Neural cell (in vitro differentiated cells): ENCODE measurements at regions not wholly inside any gene's neighbourhood (a gene's known extent, or its start where the extent isn't known, plus 50 kb on each side); places are given as distances from the start of the nearest gene placed in this dataset.

Experiments used
- H2AFZ ChIP-seq: fragments of 200-600, 300-800 bp; sonication (generic), shearing (Covaris generic); 2 replicates; pipeline ENCODE4 v1.6.0; 2014; ENCODE audit warnings: low read depth, mild to moderate bottlenecking, antibody characterized with exemption, low read length, moderate library complexity
- H3F3A ChIP-seq: fragments of 200-600 bp; shearing (Covaris generic); 2 replicates; pipeline ENCODE4 v1.6.1; 2016; ENCODE audit warnings: mild to moderate bottlenecking, moderate library complexity, mixed read lengths, antibody characterized with exemption, low read length; ENCODE audit not compliant: insufficient read depth, poor library complexity, severe bottlenecking
- H3K27ac ChIP-seq: fragments of 200-600, 300-800 bp; sonication (generic), shearing (Covaris generic); 2 replicates; pipeline ENCODE4 v1.5.1; 2014; ENCODE audit warnings: mild to moderate bottlenecking, low read length, moderate library complexity
- H3K27me3 ChIP-seq: fragments of 300-800, 200-600 bp; sonication (generic), shearing (Covaris generic); 2 replicates; pipeline ENCODE4 v1.6.0; 2014; ENCODE audit warnings: mild to moderate bottlenecking, low read depth, low read length, moderate library complexity; ENCODE audit not compliant: insufficient read depth
- H3K36me3 ChIP-seq: fragments of 300-800, 200-600 bp; sonication (generic), shearing (Covaris generic); 2 replicates; pipeline ENCODE4 v1.5.1; 2014; ENCODE audit warnings: mild to moderate bottlenecking, antibody characterized with exemption, low read length, moderate library complexity; ENCODE audit not compliant: insufficient read depth
- H3K4me2 ChIP-seq: fragments of 300-800, 200-600 bp; sonication (generic), shearing (Covaris generic); 2 replicates; pipeline ENCODE4 v1.6.0; 2014; ENCODE audit warnings: mild to moderate bottlenecking, low read length
- H3K4me3 ChIP-seq: fragments of 300-800, 200-600 bp; sonication (generic), shearing (Covaris generic); 2 replicates; pipeline ENCODE4 v1.5.1; 2014; ENCODE audit warnings: mild to moderate bottlenecking, low read length, moderate library complexity
- H3K79me2 ChIP-seq: fragments of 200-600 bp; shearing (Covaris generic); replicated peaks from 2 replicates; pipeline ENCODE4 v1.6.0; 2014; ENCODE audit warnings: mild to moderate bottlenecking, low read length, moderate library complexity; ENCODE audit not compliant: insufficient read depth
- H3K9ac ChIP-seq: fragments of 300-800, 200-600 bp; sonication (generic), shearing (Covaris generic); 2 replicates; pipeline ENCODE4 v1.6.1; 2016; ENCODE audit warnings: mild to moderate bottlenecking, low read length, mixed read lengths
- H3K9me2 ChIP-seq: fragments of 200-600 bp; shearing (Covaris generic); 2 replicates; pipeline ENCODE4 v1.6.1; 2016; ENCODE audit warnings: mild to moderate bottlenecking, low read length, mixed read lengths; ENCODE audit not compliant: insufficient read depth
- H3K9me3 ChIP-seq: fragments of 200-600, 300-800 bp; sonication (generic), shearing (Covaris generic); 2 replicates; pipeline ENCODE4 v1.6.1; 2016; ENCODE audit warnings: mild to moderate bottlenecking, mixed run types, low read length, moderate library complexity, mixed read lengths
- H4K20me1 ChIP-seq: fragments of 200-600 bp; shearing (Covaris generic); 2 replicates; pipeline ENCODE4 v1.6.1; 2016; ENCODE audit warnings: mild to moderate bottlenecking, mixed run types; ENCODE audit not compliant: insufficient read depth
- CTCF ChIP-seq: fragments of 450-650 bp; IDR thresholded peaks from 2 replicates; pipeline ENCODE4 v1.5.1; 2014; ENCODE audit warnings: antibody characterized with exemption, mild to moderate bottlenecking, moderate library complexity; ENCODE audit not compliant: poor library complexity, severe bottlenecking
- EP300 ChIP-seq: fragments of 450-650 bp; conservative IDR thresholded peaks from 2 replicates; pipeline ENCODE4 v1.6.1; 2014; ENCODE audit warnings: antibody characterized with exemption, mild to moderate bottlenecking, moderate library complexity; ENCODE audit not compliant: poor library complexity, severe bottlenecking
- EZH2 ChIP-seq: fragments of 200-600, 300-800 bp; shearing (Covaris generic), sonication (generic); IDR thresholded peaks from 2 replicates; pipeline ENCODE4 v1.6.1; 2014; ENCODE audit warnings: antibody characterized with exemption, low read length, borderline replicate concordance, mild to moderate bottlenecking; ENCODE audit not compliant: insufficient read depth, poor library complexity, severe bottlenecking
- MXI1 ChIP-seq: fragments of 450-650 bp; conservative IDR thresholded peaks from 2 replicates; pipeline ENCODE4 v1.6.1; 2014; ENCODE audit warnings: antibody characterized with exemption, mild to moderate bottlenecking; ENCODE audit not compliant: poor library complexity, severe bottlenecking
- POLR2AphosphoS5 ChIP-seq: IDR thresholded peaks from 2 replicates; pipeline ENCODE4 v1.6.1; 2012
- RAD21 ChIP-seq: fragments of 450-650 bp; conservative IDR thresholded peaks from 2 replicates; pipeline ENCODE4 v1.6.1; 2014; ENCODE audit warnings: antibody characterized with exemption, mild to moderate bottlenecking, moderate library complexity
- REST ChIP-seq: IDR thresholded peaks from 2 replicates; pipeline ENCODE4 v1.6.1; 2012; ENCODE audit warnings: borderline replicate concordance
- SMC3 ChIP-seq: fragments of 450-650 bp; conservative IDR thresholded peaks from 2 replicates; pipeline ENCODE4 v1.6.1; 2014; ENCODE audit warnings: antibody characterized with exemption, mild to moderate bottlenecking, moderate library complexity; ENCODE audit not compliant: poor library complexity
- TAF1 ChIP-seq: IDR thresholded peaks from 2 replicates; pipeline ENCODE4 v1.6.1; 2012; ENCODE audit warnings: low read depth

- no peaks in the 10 kb centered on the region for H3K9me2 ChIP-seq
- H3K4me3 ChIP-seq = no peak overlapping the region
- H3K27me3 ChIP-seq = no peaks in the 10 kb centered on the region
- no peaks in the 10 kb centered on the region for H3K9me3 ChIP-seq
- no peaks in the 10 kb centered on the region for H4K20me1 ChIP-seq
- H3F3A ChIP-seq = no peaks in the 10 kb centered on the region
- H3K27ac ChIP-seq = no peak overlapping the region
- no peaks in the 10 kb centered on the region for H3K79me2 ChIP-seq
- TF ChIP-seq EP300 = no peak
- no peak for TF ChIP-seq TAF1
- no peak for TF ChIP-seq MXI1
- no peak for TF ChIP-seq SMC3
- no peak for TF ChIP-seq REST
- no peak for TF ChIP-seq POLR2AphosphoS5
- no peak for TF ChIP-seq CTCF
- TF ChIP-seq RAD21 = no peak
- TF ChIP-seq EZH2 = no peak
- H3K9ac ChIP-seq = no peak overlapping the region
- H3K36me3 ChIP-seq = no peaks in the 10 kb centered on the region
- H2AFZ ChIP-seq = no peak overlapping the region
- no peak overlapping the region for H3K4me2 ChIP-seq
These were observed 119.5 kb upstream of the NCAM1 start for GRCh38 chr11:112841729-112842128.

GRCh38 chr11:112842151-112842550 is 119.1 kb upstream of the NCAM1 start:
- Histone ChIP-seq H3K9me2 (no peaks in the 10 kb centered on the region), H3K9ac (no peak overlapping the region), H3K4me2 (no peak overlapping the region), H3K79me2 (no peaks in the 10 kb centered on the region), H4K20me1 (no peaks in the 10 kb centered on the region), H3K36me3 (no peaks in the 10 kb centered on the region), H3K27me3 (no peaks in the 10 kb centered on the region), H3K4me3 (no peak overlapping the region), H3F3A (no peaks in the 10 kb centered on the region), H3K27ac (no peak overlapping the region), H3K9me3 (no peaks in the 10 kb centered on the region), H2AFZ (no peak overlapping the region)
- TF ChIP-seq RAD21 (no peak), EZH2 (no peak), CTCF (no peak), REST (no peak), EP300 (no peak), SMC3 (no peak), POLR2AphosphoS5 (no peak), TAF1 (no peak), MXI1 (no peak)
